K562 (cell line): ENCODE measurements at regions not wholly inside any gene's neighbourhood (a gene's known extent, or its start where the extent isn't known, plus 50 kb on each side); places are given as distances from the start of the nearest gene placed in this dataset.
A peak's percentile ranks its signal among the peaks of the same experiment; 100 is the strongest.

ENCODE experiments used
- ATAC-seq: fragments of 200-7000 bp; cut with Tn5 transposase; 3 replicates; pipeline ENCODE4 v1.9.1; 2020; ENCODE audit warnings: moderate library complexity
- BruUV-seq: library from RNA; stranded (reverse); fragments of 400-500 nt; replicated peaks from 2 replicates; lab custom pipeline; 2021; lab: Mats Ljungman, UMichigan
- CTCF ChIA-PET: fragments of 300-600 bp; formaldehyde crosslinking; extraction: SDS; loops from one replicate; lab custom pipeline; 2021; ENCODE audit warnings: low intra/inter-chr PET ratio; lab: Yijun Ruan, JAX
- POLR2A ChIA-PET: fragments of 300-600, 350-650 bp; sonication (Branson Sonifier 250); formaldehyde crosslinking; extraction: SDS; loops from one replicate; lab custom pipeline; 2021; ENCODE audit warnings: antibody characterized with exemption, inconsistent platforms; lab: Yijun Ruan, JAX
- DNase-seq, 4 experiments: peaks; one replicate each; pipeline versions ENCODE4 v3.0.0 to v3.0.0-alpha.2; 2011 to 2018; ENCODE audit warnings: low spot score in 3 of 4, mixed read lengths in 3 of 4; ENCODE audit errors: extremely low read depth in 1 of 4
- FAIRE-seq: peaks from 2 replicates; lab custom pipeline; 2011; peaks lifted over from hg19 to GRCh38; lab: Jason Lieb, UNC
- H2AFZ ChIP-seq: 2 replicates; pipeline ENCODE4 v1.6.0; 2011; ENCODE audit warnings: low read depth, low read length, control low read depth, inconsistent platforms
- H3K27ac ChIP-seq: fragments of 200-600 bp; 3 replicates; pipeline ENCODE4 v1.8.0; 2011; ENCODE audit warnings: low read depth, mild to moderate bottlenecking, control low read depth, inconsistent platforms, low read length, moderate library complexity, mixed read lengths; ENCODE audit errors: extremely low read depth
- H3K27me3 ChIP-seq, 2 experiments: fragments of 300-600 bp in 1 of 2; 2 replicates in 1 of 2; 3 replicates in 1 of 2; pipeline versions ENCODE4 v1.6.0 to v1.8.0; 2011; ENCODE audit warnings: inconsistent platforms in 2 of 2, low read length in 2 of 2, mild to moderate bottlenecking in 1 of 2, mixed read lengths in 1 of 2, moderate library complexity in 1 of 2; ENCODE audit not compliant: control insufficient read depth in 2 of 2, insufficient read depth in 2 of 2
- H3K36me3 ChIP-seq: fragments of 300-600 bp; 3 replicates; pipeline ENCODE4 v1.8.0; 2011; ENCODE audit warnings: mild to moderate bottlenecking, low read length, inconsistent platforms; ENCODE audit not compliant: control insufficient read depth, insufficient read depth
- H3K4me1 ChIP-seq, 2 experiments: fragments of 200-600 bp in 1 of 2; replicated peaks in 1 of 2; 2 replicates in 1 of 2; 3 replicates in 1 of 2; pipeline versions ENCODE4 v1.5.1 to v1.8.0; 2011; ENCODE audit warnings: inconsistent platforms in 2 of 2, low read length in 2 of 2, mild to moderate bottlenecking in 1 of 2, mixed read lengths in 1 of 2, moderate library complexity in 1 of 2; ENCODE audit not compliant: control insufficient read depth in 2 of 2, insufficient read depth in 2 of 2
- H3K4me2 ChIP-seq: 2 replicates; pipeline ENCODE4 v1.6.1; 2011; ENCODE audit warnings: low read length, control low read depth, inconsistent platforms, mixed read lengths; ENCODE audit not compliant: insufficient read depth
- H3K4me3 ChIP-seq: fragments of 200-600 bp; sonication (generic), shearing (Covaris generic); 2 replicates; pipeline ENCODE4 v1.5.1; 2016; ENCODE audit warnings: control low read depth, inconsistent platforms
- H3K79me2 ChIP-seq: fragments of 200-600 bp; 3 replicates; pipeline ENCODE4 v1.8.0; 2011; ENCODE audit warnings: low read length, inconsistent platforms; ENCODE audit not compliant: control insufficient read depth, insufficient read depth
- H3K9ac ChIP-seq, 2 experiments: 2 replicates each; pipeline versions ENCODE4 v1.6.0 to v1.6.1; 2011; ENCODE audit warnings: low read depth in 2 of 2, low read length in 2 of 2, control low read depth in 1 of 2, inconsistent platforms in 1 of 2, mild to moderate bottlenecking in 1 of 2, mixed read lengths in 1 of 2; ENCODE audit not compliant: insufficient read depth in 1 of 2
- H3K9me1 ChIP-seq: one replicate; pipeline ENCODE4 v1.6.0; 2011; ENCODE audit warnings: inconsistent platforms, mild to moderate bottlenecking, low read length, moderate library complexity; ENCODE audit not compliant: control insufficient read depth, insufficient read depth
- H3K9me3 ChIP-seq: replicated peaks from 2 replicates; pipeline ENCODE4 v1.5.1; 2011; ENCODE audit warnings: low read depth, low read length, inconsistent platforms; ENCODE audit not compliant: control insufficient read depth, insufficient read depth
- H4K20me1 ChIP-seq: replicated peaks from 2 replicates; pipeline ENCODE4 v1.6.1; 2011; ENCODE audit warnings: low read length, inconsistent platforms, mixed read lengths; ENCODE audit not compliant: control insufficient read depth, insufficient read depth
- ATF6 ChIP-seq: sonication (generic); formaldehyde crosslinking; IDR thresholded peaks from 2 replicates; pipeline ENCODE4 v1.4.0; 2020; ENCODE audit warnings: mild to moderate bottlenecking, missing genetic modification reagents
- EP300 ChIP-seq: IDR thresholded peaks from 2 replicates; pipeline ENCODE4 v1.6.1; 2012; ENCODE audit warnings: low read length, improper control_type of control experiment
- FUS ChIP-seq: fragments of 200-400 bp; formaldehyde crosslinking; optimal IDR thresholded peaks from 2 replicates; pipeline ENCODE3; 2017; ENCODE audit warnings: low read depth, low read length
- HSF4 ChIP-seq: fragments of 250-450 bp; sonication (Bioruptor Pico); IDR thresholded peaks from 2 replicates; pipeline ENCODE4 v2.1.2; 2022; ENCODE audit warnings: mild to moderate bottlenecking, moderate library complexity, borderline replicate concordance
- NRF1 ChIP-seq, 2 experiments: fragments of 450-650 bp; IDR thresholded peaks in 1 of 2; conservative IDR thresholded peaks in 1 of 2; 2 replicates each; pipeline ENCODE4 v1.6.1; 2014; ENCODE audit warnings: mild to moderate bottlenecking in 2 of 2
- RNF219 ChIP-seq: fragments of 250-450 bp; sonication (Bioruptor Pico); IDR thresholded peaks from 2 replicates; pipeline ENCODE4 v1.5.0; 2022; ENCODE audit warnings: mild to moderate bottlenecking
- SMARCA5 ChIP-seq: fragments of 450-650 bp; IDR thresholded peaks from 2 replicates; pipeline ENCODE4 v1.6.1; 2016
- TEAD2 ChIP-seq: fragments of 450-650 bp; IDR thresholded peaks from 2 replicates; pipeline ENCODE4 v1.6.1; 2016; ENCODE audit warnings: missing genetic modification characterization, control low read depth, missing compliant biosample characterization
- THAP7 ChIP-seq: fragments of 250-450 bp; sonication (Bioruptor Pico); IDR thresholded peaks from 2 replicates; pipeline ENCODE4 v1.5.0; 2021
- USF1 ChIP-seq: sonication (generic); formaldehyde crosslinking; IDR thresholded peaks from 2 replicates; pipeline ENCODE4 v1.9.0; 2022; ENCODE audit warnings: mild to moderate bottlenecking, missing genetic modification reagents
- ZBTB12 ChIP-seq: fragments of 250-450 bp; sonication (Bioruptor Pico); IDR thresholded peaks from 2 replicates; pipeline ENCODE4 v1.4.0; 2020
- ZBTB33 ChIP-seq: sonication (generic); formaldehyde crosslinking; IDR thresholded peaks from 2 replicates; pipeline ENCODE4 v1.8.1; 2023; ENCODE audit warnings: mild to moderate bottlenecking, missing genetic modification reagents
- ZNF561 ChIP-seq: fragments of 450-650 bp; formaldehyde crosslinking; conservative IDR thresholded peaks from 2 replicates; pipeline ENCODE4 v1.4.0; 2020; ENCODE audit warnings: mild to moderate bottlenecking, moderate library complexity
- WGBS: fragments of 100-300 bp; shearing (Covaris generic); methylation state at CpG from one replicate; pipeline ENCODE4 v1.1.6; 2016; ENCODE audit warnings: low coverage, mixed read lengths; ENCODE audit not compliant: insufficient coverage; ENCODE audit errors: missing lambda C conversion rate; 5-methylcytosine and 5-hydroxymethylcytosine counted together
- in situ Hi-C: fragments of 300-500 bp; cut with MboI; formaldehyde crosslinking; loops from 4 replicates; pipeline ENCODE4 v1.15.0; 2018; ENCODE audit warnings: inconsistent platforms, mixed read lengths
- intact Hi-C: fragments of 100-400 bp; cut with micrococcal nuclease; formaldehyde crosslinking; loops from 2 replicates; pipeline ENCODE4 v1.14.2; 2022

GRCh38 chr5:28850320-28850921 is 1812.0 kb upstream of the CDH9 start:
- no peak overlapping the region for H3K9ac ChIP-seq
- intact Hi-C loops (no loop called here), in situ Hi-C loops (no loop called here)
- BruUV-seq = no TSS peak
- H3K27me3 ChIP-seq = no peaks in the 10 kb centered on the region
- H3K36me3 ChIP-seq = no peaks in the 10 kb centered on the region
- H2AFZ ChIP-seq = no peak overlapping the region
- POLR2A ChIA-PET = no interaction called here
- H4K20me1 ChIP-seq = no peaks in the 10 kb centered on the region
- DNase-seq (peak in 1 of 4 experiments; percentile 14), FAIRE-seq (no peak), ATAC-seq (no peak; the same call in 2 of the 3 replicates)
- peaks cover 17% of the 10 kb centered on the region for H3K79me2 ChIP-seq
- H3K9me3 ChIP-seq = no peaks in the 10 kb centered on the region; the same call in 1 of the 2 replicates
- H3K4me1 ChIP-seq = no peaks in the 10 kb centered on the region
- no peak overlapping the region for H3K4me3 ChIP-seq
- CTCF ChIA-PET = no interaction called here
- no peak overlapping the region for H3K27ac ChIP-seq
- 66% methylated on average over 13 of the region's 13 CpGs for WGBS
- H3K9me1 ChIP-seq = no peaks in the 10 kb centered on the region
- no peak overlapping the region for H3K4me2 ChIP-seq
- TF ChIP-seq EP300 (no peak), USF1 (CRISPR knock-in tag) (no peak), RNF219 (no peak), ZBTB12 (no peak), TEAD2 (no peak), FUS (no peak), SMARCA5 (no peak), NRF1 (conservative IDR thresholded peaks at IDR 0.05 in 1 of 2, IDR thresholded peaks at IDR 0.05 in 1 of 2) (no peak), ATF6 (no peak), ZBTB33 (peak; percentile 98), HSF4 (CRISPR knock-in tag) (no peak), THAP7 (CRISPR knock-in tag) (no peak), ZNF561 (CRISPR knock-in tag) (no peak)
